Left kidney (tissue), 1 donor: ENCODE measurements at regions not wholly inside any gene's neighbourhood (a gene's known extent, or its start where the extent isn't known, plus 50 kb on each side); places are given as distances from the start of the nearest gene placed in this dataset.

Experiments
- DNase-seq: peaks from one replicate; pipeline ENCODE4 v3.0.0-alpha.2; 2013

GRCh38 chr7:136807598-136807997 lies 60.9 kb upstream of the CHRM2 start:
- no peak for DNase-seq

- DNase-seq, result no peak
Observed at GRCh38 chr7:136803028-136803427, 65.4 kb upstream of the CHRM2 start.

- DNase-seq, result no peak
Observed at GRCh38 chr7:136783934-136784333, 84.5 kb upstream of the CHRM2 start.

GRCh38 chr7:136741941-136742340 lies 126.5 kb upstream of the CHRM2 start:
- DNase-seq, result no peak

- DNase-seq, result no peak
Observed at GRCh38 chr7:136728945-136729344, 139.5 kb upstream of the CHRM2 start.

- DNase-seq, result no peak
Observed at GRCh38 chr7:136726460-136726859, 142.0 kb upstream of the CHRM2 start.

- no peak for DNase-seq
Observed at GRCh38 chr7:136717910-136718557, 150.4 kb upstream of the CHRM2 start.

- DNase-seq, result no peak
Observed at GRCh38 chr7:136714062-136714461, 154.4 kb upstream of the CHRM2 start.

- DNase-seq, result no peak
Observed at GRCh38 chr7:136710751-136711150, 157.7 kb upstream of the CHRM2 start.

GRCh38 chr7:136709876-136710275 lies 158.6 kb upstream of the CHRM2 start:
- DNase-seq, result no peak

- DNase-seq, result no peak
Observed at GRCh38 chr7:136702913-136703312, 165.5 kb upstream of the CHRM2 start.

GRCh38 chr7:136698977-136699376 lies 169.5 kb upstream of the CHRM2 start:
- no peak for DNase-seq

GRCh38 chr7:136698231-136698630 lies 170.2 kb upstream of the CHRM2 start:
- no peak for DNase-seq

GRCh38 chr7:136697271-136697670 lies 171.2 kb upstream of the CHRM2 start:
- no peak for DNase-seq

- no peak for DNase-seq
Observed at GRCh38 chr7:136693166-136694119, 175.0 kb upstream of the CHRM2 start.

- DNase-seq, result no peak
Observed at GRCh38 chr7:136692221-136692620, 176.2 kb upstream of the CHRM2 start.

GRCh38 chr7:136688601-136689000 lies 179.9 kb upstream of the CHRM2 start:
- DNase-seq, result no peak

- no peak for DNase-seq
Observed at GRCh38 chr7:136687693-136688322, 180.6 kb upstream of the CHRM2 start.

- no peak for DNase-seq
Observed at GRCh38 chr7:136685501-136686173, 182.8 kb upstream of the CHRM2 start.

GRCh38 chr7:136677471-136678365 lies 190.7 kb upstream of the CHRM2 start:
- DNase-seq, result no peak

GRCh38 chr7:136667584-136667983 lies 200.9 kb upstream of the CHRM2 start:
- DNase-seq, result no peak
